ENCODE measurements at regions not wholly inside any gene's neighbourhood (a gene's known extent, or its start where the extent isn't known, plus 50 kb on each side); places are given as distances from the start of the nearest gene placed in this dataset.

DNA sequence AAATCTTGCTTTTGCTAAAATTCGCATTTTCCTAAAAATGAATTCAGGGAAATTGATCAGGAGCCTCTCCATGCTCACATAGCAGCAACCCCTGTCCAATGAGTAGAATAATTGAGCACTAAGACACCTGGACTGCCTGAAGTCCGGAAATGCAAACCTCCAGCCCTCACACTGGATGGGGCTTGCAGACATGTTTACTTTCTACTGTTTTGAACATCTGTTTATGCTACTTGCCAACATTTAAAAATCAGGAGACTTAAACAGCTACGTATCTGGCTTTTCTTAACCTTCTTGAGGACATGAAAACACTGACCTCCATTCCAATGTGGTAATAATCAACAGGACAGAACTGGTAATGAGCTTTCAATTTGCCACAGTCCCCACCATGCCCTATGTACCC lies 184.4 kb downstream of the SHOX2 start:
- TF ChIP-seq, protein P1, sequence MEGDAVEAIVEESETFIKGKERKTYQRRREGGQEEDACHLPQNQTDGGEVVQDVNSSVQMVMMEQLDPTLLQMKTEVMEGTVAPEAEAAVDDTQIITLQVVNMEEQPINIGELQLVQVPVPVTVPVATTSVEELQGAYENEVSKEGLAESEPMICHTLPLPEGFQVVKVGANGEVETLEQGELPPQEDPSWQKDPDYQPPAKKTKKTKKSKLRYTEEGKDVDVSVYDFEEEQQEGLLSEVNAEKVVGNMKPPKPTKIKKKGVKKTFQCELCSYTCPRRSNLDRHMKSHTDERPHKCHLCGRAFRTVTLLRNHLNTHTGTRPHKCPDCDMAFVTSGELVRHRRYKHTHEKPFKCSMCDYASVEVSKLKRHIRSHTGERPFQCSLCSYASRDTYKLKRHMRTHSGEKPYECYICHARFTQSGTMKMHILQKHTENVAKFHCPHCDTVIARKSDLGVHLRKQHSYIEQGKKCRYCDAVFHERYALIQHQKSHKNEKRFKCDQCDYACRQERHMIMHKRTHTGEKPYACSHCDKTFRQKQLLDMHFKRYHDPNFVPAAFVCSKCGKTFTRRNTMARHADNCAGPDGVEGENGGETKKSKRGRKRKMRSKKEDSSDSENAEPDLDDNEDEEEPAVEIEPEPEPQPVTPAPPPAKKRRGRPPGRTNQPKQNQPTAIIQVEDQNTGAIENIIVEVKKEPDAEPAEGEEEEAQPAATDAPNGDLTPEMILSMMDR (IDR thresholded peaks at IDR 0.05; ENCODE audit: borderline replicate concordance, extremely low read depth, low read length, poor library complexity, severe bottlenecking) = no peak
- no peak for TF ChIP-seq EZH2 (IDR thresholded peaks at IDR 0.05; ENCODE audit: borderline replicate concordance, low read depth, low read length, severe bottlenecking)
